ENCODE measurements at regions not wholly inside any gene's neighbourhood (a gene's known extent, or its start where the extent isn't known, plus 50 kb on each side); places are given as distances from the start of the nearest gene placed in this dataset.

DNA sequence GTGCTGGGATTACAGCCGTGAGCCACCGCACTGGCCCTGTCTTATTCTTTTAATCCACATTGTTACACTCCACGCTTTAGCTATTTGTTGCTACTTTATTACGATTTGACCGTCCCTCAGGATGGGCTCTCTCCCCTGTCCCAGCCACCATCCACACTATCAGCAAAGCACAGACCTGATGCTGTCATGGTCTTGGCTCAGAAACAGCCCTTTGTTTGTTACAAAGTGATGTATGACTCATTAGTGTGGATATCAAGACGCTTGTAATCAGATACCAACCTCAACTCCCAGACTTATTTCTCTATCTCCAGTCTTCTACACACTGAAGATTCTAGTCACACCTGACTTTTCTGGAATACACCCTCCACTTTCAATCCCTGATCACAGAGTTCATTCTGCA, 84.6 kb upstream of the FREM2 start:
- Histone ChIP-seq H3K4me1 (replicated peaks in 1 of 2; ENCODE audit: control insufficient read depth in 2 of 2, insufficient read depth in 2 of 2, low read length in 2 of 2) (no peaks in the 10 kb centered on the region; a peak in 2 of 5 replicates), H3K9me3 (replicated peaks; ENCODE audit: control insufficient read depth, insufficient read depth, low read depth, low read length) (no peaks in the 10 kb centered on the region), H3K27ac (ENCODE audit: extremely low read depth, low read depth, low read length) (no peak overlapping the region), H3K4me2 (ENCODE audit: insufficient read depth, low read length) (no peak overlapping the region), H3K36me3 (ENCODE audit: control insufficient read depth, insufficient read depth, low read length) (no peaks in the 10 kb centered on the region), H3K27me3 (ENCODE audit: control insufficient read depth in 2 of 2, insufficient read depth in 2 of 2, low read length in 2 of 2) (no peaks in the 10 kb centered on the region), H2AFZ (ENCODE audit: low read depth, low read length) (no peak overlapping the region), H3K9ac (ENCODE audit: insufficient read depth in 1 of 2, low read depth in 2 of 2, low read length in 2 of 2) (no peak overlapping the region), H4K20me1 (replicated peaks; ENCODE audit: control insufficient read depth, insufficient read depth, low read length) (no peaks in the 10 kb centered on the region), H3K9me1 (ENCODE audit: control insufficient read depth, insufficient read depth, low read length) (no peaks in the 10 kb centered on the region), H3K4me3 (no peak overlapping the region), H3K79me2 (ENCODE audit: control insufficient read depth, insufficient read depth, low read length) (no peaks in the 10 kb centered on the region)
- DNase-seq (ENCODE audit: extremely low read depth in 1 of 4, low spot score in 3 of 4) (peak; percentile 31 to 51 (median 37)), FAIRE-seq (no peak), ATAC-seq (peak; percentile 60)
- intact Hi-C loops (cut with micrococcal nuclease) = no loop called here
- CTCF ChIA-PET (ENCODE audit: low intra/inter-chr PET ratio) = no interaction called here
- no TSS peak for BruUV-seq (replicated peaks)
- POLR2A ChIA-PET = no interaction called here
- WGBS (ENCODE audit: insufficient coverage, low coverage, missing lambda C conversion rate) = 0% methylated on average over 5 of the region's 6 CpGs
- in situ Hi-C loops (cut with MboI) = no loop called here
- 0 out of 2 replicates have a peak, but pooled peaks have one; percentile 29 for TF ChIP-seq POLR2AphosphoS5 (IDR thresholded peaks at IDR 0.05; ENCODE audit: control insufficient read depth, insufficient read depth, low read depth, low read length)
- TF ChIP-seq CBFA2T2 (conservative IDR thresholded peaks at IDR 0.05) = peak; percentile 58
- peak; percentile 58 for TF ChIP-seq TAL1 (IDR thresholded peaks at IDR 0.05)
- peak; percentile 87 for TF ChIP-seq ARID1B (IDR thresholded peaks at IDR 0.05)
- TF ChIP-seq, protein P1, sequence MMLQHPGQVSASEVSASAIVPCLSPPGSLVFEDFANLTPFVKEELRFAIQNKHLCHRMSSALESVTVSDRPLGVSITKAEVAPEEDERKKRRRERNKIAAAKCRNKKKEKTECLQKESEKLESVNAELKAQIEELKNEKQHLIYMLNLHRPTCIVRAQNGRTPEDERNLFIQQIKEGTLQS (IDR thresholded peaks at IDR 0.05) = peak; percentile 82
- TF ChIP-seq, protein P1 (CRISPR knock-in tag; conservative IDR thresholded peaks at IDR 0.05) = no peak
- TF ChIP-seq ATF7 (IDR thresholded peaks at IDR 0.05) = peak; percentile 52
- TF ChIP-seq SOX6 (IDR thresholded peaks at IDR 0.05) = peak; percentile 89
- TF ChIP-seq ZNF436 (CRISPR knock-in tag; IDR thresholded peaks at IDR 0.05) = no peak
- TF ChIP-seq SMARCE1 (IDR thresholded peaks at IDR 0.05) = peak; percentile 85; the same call in 1 of the 2 replicates
- peak; percentile 75 for TF ChIP-seq CBFA2T3 (IDR thresholded peaks at IDR 0.05)
- TF ChIP-seq TCF3 (CRISPR knock-in tag; IDR thresholded peaks at IDR 0.05) = peak; percentile 61; the same call in 1 of the 2 replicates
- TF ChIP-seq NFIC (IDR thresholded peaks at IDR 0.05) = peak; percentile 76
- TF ChIP-seq FOSL1 (tag; conservative IDR thresholded peaks at IDR 0.05) = peak; percentile 83
- TF ChIP-seq NCOR1 (IDR thresholded peaks at IDR 0.05) = 0 out of 2 replicates have a peak, but pooled peaks have one; percentile 15
- peak; percentile 46; the same call in 1 of the 2 replicates for TF ChIP-seq SMARCC2 (IDR thresholded peaks at IDR 0.05; ENCODE audit: low read depth)
- TF ChIP-seq TEAD4 (IDR thresholded peaks at IDR 0.05; ENCODE audit: low read length) = peak; percentile 61; the same call in 1 of the 2 replicates
- no peak for TF ChIP-seq TEAD4 (CRISPR knock-in tag; IDR thresholded peaks at IDR 0.05; ENCODE audit: borderline replicate concordance)
- TF ChIP-seq YY1 (IDR thresholded peaks at IDR 0.05; ENCODE audit: borderline replicate concordance in 1 of 3, control insufficient read depth in 1 of 3, extremely low read depth in 1 of 3, insufficient read depth in 3 of 3, insufficient read length in 1 of 3, insufficient replicate concordance in 2 of 3, low read depth in 1 of 3, low read length in 2 of 3) = no peak
- peak; percentile 63 for TF ChIP-seq DPF2 (IDR thresholded peaks at IDR 0.05)
- peak; percentile 49; the same call in 1 of the 2 replicates for TF ChIP-seq CTBP1 (IDR thresholded peaks at IDR 0.05; ENCODE audit: borderline replicate concordance)
- TF ChIP-seq FOS (IDR thresholded peaks at IDR 0.05; ENCODE audit: extremely low read depth, insufficient read length) = no peak
- TF ChIP-seq JUND (IDR thresholded peaks at IDR 0.05; ENCODE audit: borderline replicate concordance, low read depth, low read length) = peak; percentile 78
- TF ChIP-seq JUND (tag; IDR thresholded peaks at IDR 0.05; ENCODE audit: borderline replicate concordance, low read depth, low read length) = peak; percentile 69; the same call in 2 of the 3 replicates
- peak; percentile 75 for TF ChIP-seq SMARCA4 (IDR thresholded peaks at IDR 0.05)
- TF ChIP-seq LEF1 (IDR thresholded peaks at IDR 0.05) = no peak
- TF ChIP-seq MEIS2 (IDR thresholded peaks at IDR 0.05; ENCODE audit: partially characterized antibody) = peak; percentile 63
- TF ChIP-seq MEF2D (tag; conservative IDR thresholded peaks at IDR 0.05; ENCODE audit: low read depth) = no peak
- no peak for TF ChIP-seq CBX1 (IDR thresholded peaks at IDR 0.05; ENCODE audit: low read depth)
